NCI-H510A (cell line): ENCODE measurements at regions not wholly inside any gene's neighbourhood (a gene's known extent, or its start where the extent isn't known, plus 50 kb on each side); places are given as distances from the start of the nearest gene placed in this dataset.
"Not testable (repeated sequence)": the region's sequence is repeated elsewhere in the genome, so short reads cannot be mapped to it uniquely, and the experiment has no call there.

Source experiments
- DNase-seq: peaks from one replicate; lab custom pipeline; 2025; lab: John Stamatoyannopoulos, UW

GRCh38 chr3:24545887-24546286 lies 51.2 kb upstream of the THRB start:
- DNase-seq, result no peak

- DNase-seq, result no peak
Observed at GRCh38 chr3:24548278-24548677, 53.6 kb upstream of the THRB start.

GRCh38 chr3:24550588-24550987 lies 55.9 kb upstream of the THRB start:
- DNase-seq, result no peak

DNA sequence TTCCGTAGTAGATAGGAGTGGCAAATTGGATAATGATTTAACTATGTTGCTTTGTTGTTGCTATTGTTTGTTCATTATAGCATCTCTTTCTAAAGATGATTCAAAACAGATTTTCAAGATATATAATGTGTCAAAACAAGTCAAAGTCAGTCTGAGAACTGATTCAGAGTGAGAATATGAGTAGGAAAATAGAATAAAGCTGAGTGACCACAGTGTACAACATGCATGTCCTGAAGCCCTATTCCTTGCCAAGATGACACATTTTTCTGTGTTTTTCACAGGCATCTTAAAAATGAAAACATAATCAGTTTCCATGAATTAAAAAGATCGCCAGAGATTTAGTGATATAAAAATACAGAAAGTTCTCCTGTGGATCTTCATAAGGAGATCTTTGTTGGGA lies 57.0 kb upstream of the THRB start:
- DNase-seq, result no peak

GRCh38 chr3:24562895-24563294 lies 68.2 kb upstream of the THRB start:
- no peak for DNase-seq

- DNase-seq, result no peak
Observed at GRCh38 chr3:24565053-24565452, 70.4 kb upstream of the THRB start.

GRCh38 chr3:24565656-24566055 lies 71.0 kb upstream of the THRB start:
- no peak for DNase-seq

DNA sequence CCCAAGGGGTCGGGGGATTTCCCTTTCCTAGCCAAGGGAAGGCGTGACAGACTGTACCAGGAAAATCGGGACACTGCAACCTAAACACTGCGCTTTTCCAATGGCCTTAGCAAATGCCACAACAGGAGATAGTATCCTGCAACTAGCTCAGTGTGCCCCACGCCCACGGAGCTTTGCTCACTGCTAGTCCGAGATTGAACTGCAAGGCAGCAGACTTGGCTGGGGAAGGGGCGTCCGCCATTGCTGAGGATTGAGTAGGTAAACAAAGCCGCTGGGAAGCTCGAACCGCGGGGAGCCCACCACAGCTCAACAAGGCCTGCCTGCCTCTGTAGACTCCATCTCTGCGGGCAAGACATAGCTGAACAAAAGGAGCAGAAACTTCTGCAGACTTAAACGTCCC lies 72.3 kb upstream of the THRB start:
- no peak for DNase-seq

DNA sequence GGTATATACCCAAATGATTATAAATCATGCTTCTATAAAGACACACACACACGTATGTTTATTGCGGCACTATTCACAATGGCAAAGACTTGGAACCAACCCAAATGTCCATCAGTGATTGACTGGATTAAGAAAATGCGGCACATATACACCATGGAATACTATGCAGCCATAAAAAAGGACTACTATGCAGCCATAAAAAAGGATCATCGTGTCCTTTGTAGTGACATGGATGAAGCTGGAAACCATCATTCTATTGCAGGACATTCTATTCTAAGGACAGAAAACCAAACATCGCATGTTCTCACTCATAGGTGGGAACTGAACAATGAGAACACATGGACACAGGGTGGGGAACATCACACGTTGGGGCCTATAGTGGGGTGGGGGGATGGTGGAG lies 77.8 kb upstream of the THRB start:
- DNase-seq, result not testable (repeated sequence)

- no peak for DNase-seq
Observed at GRCh38 chr3:24573576-24573975, 78.9 kb upstream of the THRB start.

- DNase-seq, result no peak
Observed at GRCh38 chr3:24578324-24578723, 83.7 kb upstream of the THRB start.

- DNase-seq, result no peak
Observed at GRCh38 chr3:24578951-24579421, 84.3 kb upstream of the THRB start.

GRCh38 chr3:24582431-24583403 lies 88.1 kb upstream of the THRB start:
- no peak for DNase-seq

GRCh38 chr3:24586920-24587319 lies 92.3 kb upstream of the THRB start:
- DNase-seq, result no peak

DNA sequence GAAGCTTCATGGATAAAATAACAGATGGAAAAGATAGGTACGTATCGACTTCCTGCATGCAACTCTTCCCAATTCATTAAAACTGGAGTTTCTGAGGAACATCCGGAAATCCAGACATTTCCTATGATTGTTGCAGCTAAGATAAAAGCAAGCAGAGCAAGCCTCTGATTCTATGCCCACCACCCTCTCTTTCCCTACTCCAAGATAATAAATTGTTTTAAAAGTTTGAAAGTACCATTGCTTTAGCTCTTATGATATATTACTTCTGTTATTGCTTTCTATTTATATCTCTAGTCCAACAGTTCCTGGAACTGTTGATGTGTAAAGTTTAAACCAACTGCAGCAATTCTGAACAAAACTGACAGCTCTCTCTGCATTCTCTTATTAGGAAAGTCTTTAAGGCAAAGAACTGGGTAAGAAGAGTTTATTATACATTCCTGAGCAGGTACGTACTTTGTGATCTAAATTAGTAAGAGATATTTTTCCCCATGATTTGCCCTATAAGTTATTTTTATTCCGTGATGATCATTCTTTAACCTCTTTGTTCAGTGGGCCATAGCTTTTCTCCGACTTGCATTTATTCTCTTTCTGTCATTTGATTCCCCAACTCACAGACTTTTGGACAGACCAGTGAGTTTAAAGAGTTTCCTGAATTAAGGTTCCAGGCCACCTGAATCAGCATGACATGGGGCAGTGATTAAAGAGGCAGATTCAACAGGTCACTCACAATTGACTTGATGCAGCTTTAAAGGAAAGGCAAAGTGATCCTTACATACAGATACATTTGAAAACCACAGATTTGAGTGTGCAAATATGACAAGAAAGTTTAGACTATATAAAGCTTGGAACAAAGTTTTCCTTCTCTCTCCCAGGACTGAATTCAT lies 94.2 kb upstream of the THRB start:
- no peak for DNase-seq

DNA sequence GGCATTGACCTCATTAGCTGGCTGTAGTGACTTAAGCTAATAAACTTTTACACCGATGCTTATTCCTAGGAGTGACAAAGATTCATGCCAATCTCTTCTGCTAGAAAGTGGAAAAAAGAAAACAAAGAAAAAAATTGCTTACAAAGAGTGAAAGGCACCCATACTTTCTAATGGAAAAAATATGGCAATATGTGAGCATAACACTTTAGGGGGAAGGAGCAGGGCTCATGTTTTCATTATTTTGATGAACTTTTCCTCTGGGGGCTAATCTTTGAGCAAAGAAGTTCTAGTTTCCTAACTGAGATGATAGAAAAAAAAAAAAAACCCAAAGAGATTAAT lies 94.8 kb upstream of the THRB start:
- no peak for DNase-seq

- no peak for DNase-seq
Observed at GRCh38 chr3:24589931-24590880, 95.6 kb upstream of the THRB start.

GRCh38 chr3:24591191-24591590 lies 96.5 kb upstream of the THRB start:
- DNase-seq, result no peak

DNA sequence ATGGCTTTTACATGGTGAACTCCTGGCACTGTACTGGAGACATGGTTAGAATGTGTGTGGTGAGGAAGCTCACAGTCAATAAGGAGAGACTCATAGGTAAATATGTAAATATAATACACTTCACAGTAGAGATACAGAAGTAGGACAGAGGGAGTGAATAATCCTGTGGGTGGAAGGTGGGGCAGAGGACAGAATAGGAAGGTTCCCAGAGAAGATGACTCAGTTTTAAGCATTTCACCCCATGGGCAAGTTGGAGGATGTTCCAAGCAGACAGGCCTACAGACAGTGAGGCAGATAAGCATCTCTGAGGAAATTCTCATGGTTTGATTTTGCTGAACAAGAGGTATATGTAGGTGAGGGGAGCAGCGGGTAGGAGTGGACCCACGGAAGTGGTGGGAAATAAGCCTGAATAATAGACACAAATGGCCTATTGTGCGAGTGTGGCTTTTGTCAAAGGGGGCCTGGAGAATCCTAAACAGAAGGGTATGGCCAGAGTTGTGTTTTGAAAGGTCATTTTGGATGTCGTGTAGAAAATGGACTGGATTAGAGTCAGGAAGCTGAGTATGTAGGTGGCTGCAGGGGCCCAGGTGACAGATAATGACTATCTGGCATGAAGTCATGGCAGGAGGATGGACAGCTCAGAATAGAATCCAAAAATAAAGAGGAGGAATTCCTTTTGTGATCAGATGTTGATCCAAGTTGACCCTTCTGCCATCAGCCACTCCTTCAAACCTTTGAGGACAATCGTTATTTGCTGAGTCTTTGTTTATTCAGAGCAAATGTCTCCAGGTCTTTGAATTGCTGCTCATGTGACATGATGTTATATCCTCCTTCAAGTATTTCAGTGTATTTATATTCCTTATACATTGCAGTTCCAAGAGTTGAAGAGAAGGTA lies 97.3 kb upstream of the THRB start:
- DNase-seq, result no peak

DNA sequence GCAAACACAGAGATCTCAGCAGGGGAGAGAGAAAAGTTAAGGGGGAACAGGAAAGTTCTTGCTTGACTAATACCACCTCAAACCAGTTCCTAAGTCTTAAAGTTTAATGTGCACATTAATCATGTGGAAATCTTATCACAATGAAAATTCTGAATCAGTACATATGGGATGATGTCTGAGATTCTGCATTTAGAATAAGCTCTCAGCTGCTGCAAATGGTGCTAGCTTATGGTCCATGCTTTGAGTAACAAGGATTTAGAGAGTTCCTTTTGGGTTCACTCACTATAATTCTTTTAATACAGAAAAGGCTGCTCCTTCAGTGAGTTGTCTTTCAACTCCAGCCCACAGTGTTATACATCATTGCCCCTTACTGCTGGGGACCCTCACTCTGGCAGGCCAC lies 99.5 kb upstream of the THRB start:
- no peak for DNase-seq

DNA sequence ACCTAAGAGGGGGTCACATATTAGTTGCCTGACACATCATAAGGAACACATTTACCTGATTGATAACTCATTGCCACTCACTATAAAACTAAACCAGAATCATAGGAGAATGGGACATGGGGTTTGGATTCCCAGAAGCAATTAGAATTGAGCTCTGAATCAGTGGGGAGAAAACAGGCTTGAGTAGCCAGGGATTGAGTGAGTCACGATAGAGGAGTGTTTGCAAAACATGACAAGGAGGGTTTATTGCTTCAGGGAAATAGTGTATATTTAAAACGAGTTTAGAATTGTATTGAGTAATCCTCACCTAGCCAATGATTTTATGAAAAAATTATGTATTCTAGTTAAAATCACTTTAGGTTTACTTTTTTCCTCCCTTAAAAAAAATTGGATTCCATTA lies 101.1 kb upstream of the THRB start:
- no peak for DNase-seq
